HFFc6 (cell line): ENCODE measurements at regions not wholly inside any gene's neighbourhood (a gene's known extent, or its start where the extent isn't known, plus 50 kb on each side); places are given as distances from the start of the nearest gene placed in this dataset.
A peak's percentile ranks its signal among the peaks of the same experiment; 100 is the strongest.

ENCODE experiments used
- DNase-seq: peaks from one replicate; pipeline ENCODE4 v3.0.0-alpha.2; 2018
- H3K27ac Mint-ChIP-seq: 2 replicates; pipeline ENCODE4 v1.8.0; 2020; ENCODE audit warnings: mild to moderate bottlenecking, mixed read lengths
- H3K27me3 Mint-ChIP-seq: 2 replicates; pipeline ENCODE4 v1.8.0; 2021; ENCODE audit warnings: mild to moderate bottlenecking, moderate library complexity, mixed read lengths; ENCODE audit not compliant: insufficient read depth
- H3K36me3 Mint-ChIP-seq: 2 replicates; pipeline ENCODE4 v1.8.0; 2021; ENCODE audit warnings: low read depth, mixed read lengths
- H3K4me1 Mint-ChIP-seq: 2 replicates; pipeline ENCODE4 v1.8.0; 2020; ENCODE audit warnings: low read depth, mixed read lengths
- H3K4me3 Mint-ChIP-seq: 2 replicates; pipeline ENCODE4 v1.8.0; 2020; ENCODE audit warnings: mild to moderate bottlenecking, moderate library complexity, mixed read lengths
- H3K9me3 Mint-ChIP-seq: 2 replicates; pipeline ENCODE4 v1.8.0; 2020; ENCODE audit warnings: mild to moderate bottlenecking, mixed read lengths
- TF ChIP-seq, protein P1 (sequence below): fragments of 200-600 bp; sonication (generic); IDR thresholded peaks from 2 replicates; pipeline ENCODE4 v1.5.0; 2021; ENCODE audit warnings: antibody characterized with exemption, mild to moderate bottlenecking

DNA sequence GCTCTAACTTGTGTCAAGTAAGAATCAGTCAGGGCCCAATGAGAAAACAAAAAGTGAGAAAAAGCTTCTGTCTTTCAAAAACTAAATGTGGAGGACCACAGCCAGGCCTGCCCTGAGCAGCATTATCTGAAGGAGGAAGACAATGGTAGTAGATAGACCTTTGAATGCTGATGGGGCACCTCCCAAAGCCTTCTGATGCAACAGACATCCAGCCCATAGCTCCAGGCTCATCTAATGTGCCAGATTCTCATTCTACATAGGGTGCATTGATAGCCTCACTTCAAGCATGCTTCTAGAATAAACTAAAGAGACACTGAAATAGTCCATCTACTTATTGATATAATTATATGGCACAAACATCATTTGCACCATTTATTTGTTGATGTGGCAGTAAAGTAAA, 351.6 kb downstream of the HHIPL2 start:
- Mint-ChIP-seq H3K36me3 (no peaks in the 10 kb centered on the region), H3K27me3 (peaks cover 6% of the 10 kb centered on the region), H3K4me3 (no peak overlapping the region), H3K4me1 (no peaks in the 10 kb centered on the region), H3K9me3 (0 out of 2 replicates have a peak, but pooled peaks cover 3% of the 10 kb centered on the region), H3K27ac (no peak overlapping the region)
- DNase-seq: no peak
- TF ChIP-seq, protein P1, sequence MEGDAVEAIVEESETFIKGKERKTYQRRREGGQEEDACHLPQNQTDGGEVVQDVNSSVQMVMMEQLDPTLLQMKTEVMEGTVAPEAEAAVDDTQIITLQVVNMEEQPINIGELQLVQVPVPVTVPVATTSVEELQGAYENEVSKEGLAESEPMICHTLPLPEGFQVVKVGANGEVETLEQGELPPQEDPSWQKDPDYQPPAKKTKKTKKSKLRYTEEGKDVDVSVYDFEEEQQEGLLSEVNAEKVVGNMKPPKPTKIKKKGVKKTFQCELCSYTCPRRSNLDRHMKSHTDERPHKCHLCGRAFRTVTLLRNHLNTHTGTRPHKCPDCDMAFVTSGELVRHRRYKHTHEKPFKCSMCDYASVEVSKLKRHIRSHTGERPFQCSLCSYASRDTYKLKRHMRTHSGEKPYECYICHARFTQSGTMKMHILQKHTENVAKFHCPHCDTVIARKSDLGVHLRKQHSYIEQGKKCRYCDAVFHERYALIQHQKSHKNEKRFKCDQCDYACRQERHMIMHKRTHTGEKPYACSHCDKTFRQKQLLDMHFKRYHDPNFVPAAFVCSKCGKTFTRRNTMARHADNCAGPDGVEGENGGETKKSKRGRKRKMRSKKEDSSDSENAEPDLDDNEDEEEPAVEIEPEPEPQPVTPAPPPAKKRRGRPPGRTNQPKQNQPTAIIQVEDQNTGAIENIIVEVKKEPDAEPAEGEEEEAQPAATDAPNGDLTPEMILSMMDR: no peak

DNA sequence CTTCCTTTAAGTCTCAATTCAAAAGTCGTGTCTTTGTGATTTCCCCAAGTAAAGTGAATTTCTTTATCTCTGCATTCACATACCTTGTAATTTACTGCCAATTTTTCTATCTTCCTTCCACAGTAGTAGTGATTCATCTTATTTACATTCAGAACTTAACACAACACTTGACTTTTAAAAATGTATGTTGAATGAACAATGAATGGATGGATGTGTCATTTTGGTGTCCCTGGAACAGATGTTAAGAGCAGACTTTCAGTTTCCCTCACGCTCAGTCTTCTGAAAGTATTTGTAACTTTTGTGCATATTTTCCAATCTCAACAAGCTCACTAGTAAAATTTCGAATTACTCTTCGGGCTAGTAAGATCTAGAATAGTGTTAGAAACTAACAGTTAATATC, 352.0 kb downstream of the HHIPL2 start:
- Mint-ChIP-seq H3K4me3 (no peak overlapping the region), H3K4me1 (no peaks in the 10 kb centered on the region), H3K27ac (no peak overlapping the region), H3K9me3 (0 out of 2 replicates have a peak, but pooled peaks cover 3% of the 10 kb centered on the region), H3K27me3 (peaks cover 6% of the 10 kb centered on the region), H3K36me3 (no peaks in the 10 kb centered on the region)
- DNase-seq: no peak
- TF ChIP-seq, protein P1: no peak

DNA sequence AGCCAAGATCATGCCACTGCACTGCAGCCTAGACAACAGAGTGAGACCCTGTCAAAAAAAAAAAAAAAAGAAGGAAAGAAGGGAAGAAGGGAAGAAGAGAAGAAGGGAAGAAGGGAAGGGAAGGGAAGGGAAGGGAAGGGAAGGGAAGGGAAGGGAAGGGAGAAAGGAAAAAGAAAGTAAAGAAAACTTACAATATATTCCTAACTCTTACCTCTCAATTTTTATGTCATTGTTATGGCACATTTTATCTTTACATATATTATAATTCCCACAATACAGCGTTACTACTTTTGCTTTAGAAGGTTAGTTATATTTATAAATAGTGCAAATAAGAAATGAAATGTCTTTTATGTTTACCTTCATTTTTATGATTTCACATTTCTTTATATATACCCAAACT, 358.7 kb downstream of the HHIPL2 start:
- Mint-ChIP-seq H3K9me3 (0 out of 2 replicates have a peak, but pooled peaks cover 3% of the 10 kb centered on the region), H3K36me3 (no peaks in the 10 kb centered on the region), H3K27ac (no peak overlapping the region), H3K4me1 (no peaks in the 10 kb centered on the region), H3K27me3 (peaks cover 2% of the 10 kb centered on the region; the same call in 1 of the 2 replicates), H3K4me3 (no peak overlapping the region)
- no peak for DNase-seq
- TF ChIP-seq, protein P1: no peak

DNA sequence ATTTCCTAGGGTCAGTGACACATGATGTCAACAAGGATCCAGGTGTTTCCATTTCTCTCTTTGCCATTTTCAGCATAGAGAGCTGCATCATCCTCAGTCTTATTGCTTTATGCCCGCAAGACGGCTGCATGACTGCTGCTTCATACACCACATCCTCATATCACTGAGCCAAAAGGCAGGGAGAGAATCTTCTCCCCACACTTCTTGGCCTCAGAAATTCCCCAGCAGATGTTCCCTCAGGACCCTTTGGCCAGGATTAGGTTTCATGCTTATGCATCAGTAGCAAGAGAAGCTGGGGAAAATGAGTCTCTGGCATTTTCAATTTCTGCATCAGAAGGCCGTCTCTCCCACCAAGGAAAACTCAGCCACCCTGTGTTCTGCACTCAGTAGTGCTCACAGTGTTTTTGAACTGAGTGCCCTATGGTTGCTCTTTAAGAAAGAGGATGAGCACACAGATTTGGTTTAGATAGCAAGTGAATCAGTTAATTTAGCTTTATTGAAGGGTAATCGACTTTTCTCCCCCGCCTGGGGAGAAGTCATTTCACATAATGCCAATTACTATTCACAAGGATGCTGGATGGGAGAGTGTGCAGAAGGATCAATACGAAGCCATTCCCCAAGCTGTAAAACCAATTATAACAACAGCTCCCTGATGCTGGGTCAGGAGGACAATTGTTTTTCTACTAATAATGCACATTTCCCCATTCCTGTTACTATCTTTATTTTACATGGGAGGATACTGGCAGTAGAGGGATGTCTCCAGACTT, 360.2 kb downstream of the HHIPL2 start:
- H3K4me3 Mint-ChIP-seq: no peak overlapping the region
- no peak for DNase-seq
- peaks cover 3% of the 10 kb centered on the region for H3K4me1 Mint-ChIP-seq
- peaks cover 2% of the 10 kb centered on the region; the same call in 1 of the 2 replicates for H3K27me3 Mint-ChIP-seq
- H3K9me3 Mint-ChIP-seq: peaks cover 3% of the 10 kb centered on the region; the same call in 1 of the 2 replicates
- H3K27ac Mint-ChIP-seq: no peak overlapping the region
- TF ChIP-seq, protein P1: no peak
- H3K36me3 Mint-ChIP-seq: peaks cover under 1% of the 10 kb centered on the region; the same call in 1 of the 2 replicates

DNA sequence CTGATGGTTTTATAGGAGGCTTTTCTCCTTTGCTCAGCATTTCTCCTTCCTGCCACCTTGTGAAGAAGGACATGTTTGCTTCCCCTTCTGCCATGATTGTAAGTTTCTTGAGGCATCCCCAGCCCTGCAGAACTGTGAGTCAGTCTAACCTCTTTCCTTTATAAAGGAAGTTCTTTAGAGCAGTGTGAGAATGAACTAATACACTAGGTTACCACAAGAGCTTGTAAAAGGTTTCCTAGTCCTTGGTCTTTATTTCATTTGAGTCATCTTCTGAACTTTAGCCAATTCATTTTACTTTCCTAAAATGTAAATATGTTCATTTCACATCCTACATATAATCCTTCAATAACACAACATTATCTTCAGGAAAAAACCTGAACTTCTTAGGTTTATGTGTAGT, 365.3 kb downstream of the HHIPL2 start:
- Mint-ChIP-seq H3K4me1 (peaks cover 16% of the 10 kb centered on the region), H3K27me3 (peaks cover 2% of the 10 kb centered on the region; the same call in 1 of the 2 replicates), H3K36me3 (peaks cover 16% of the 10 kb centered on the region), H3K9me3 (peaks cover 10% of the 10 kb centered on the region), H3K27ac (peak overlapping the region; percentile 14; the same call in 1 of the 2 replicates), H3K4me3 (no peak overlapping the region)
- peak; percentile 32 for DNase-seq
- TF ChIP-seq, protein P1: no peak
